Calu3 (cell line): ENCODE measurements at regions not wholly inside any gene's neighbourhood (a gene's known extent, or its start where the extent isn't known, plus 50 kb on each side); places are given as distances from the start of the nearest gene placed in this dataset.

ENCODE experiments used
- BruUV-seq: library from RNA; stranded (reverse); fragments of 400-500 nt; replicated peaks from 2 replicates; lab custom pipeline; 2021; lab: Mats Ljungman, UMichigan
- CTCF ChIA-PET: fragments of 300-600 bp; sonication (Branson Sonifier 250); formaldehyde crosslinking; loops from one replicate; lab custom pipeline; 2022; ENCODE audit warnings: antibody characterized with exemption; lab: Charles Lee
- DNase-seq: peaks from one replicate; pipeline ENCODE4 v3.0.0; 2022
- H3K27ac Mint-ChIP-seq: one replicate; pipeline ENCODE4 v1.8.0; 2022; ENCODE audit warnings: mixed read lengths; ENCODE audit not compliant: unreplicated experiment
- H3K27me3 Mint-ChIP-seq: one replicate; pipeline ENCODE4 v1.8.0; 2022; ENCODE audit warnings: mixed read lengths; ENCODE audit not compliant: unreplicated experiment
- H3K36me3 Mint-ChIP-seq: one replicate; pipeline ENCODE4 v1.8.0; 2022; ENCODE audit warnings: mild to moderate bottlenecking, moderate library complexity, mixed read lengths; ENCODE audit not compliant: insufficient read depth, unreplicated experiment
- H3K4me1 Mint-ChIP-seq: one replicate; pipeline ENCODE4 v1.8.0; 2022; ENCODE audit warnings: mild to moderate bottlenecking, low read depth, mixed read lengths; ENCODE audit not compliant: unreplicated experiment
- H3K4me3 Mint-ChIP-seq: one replicate; pipeline ENCODE4 v1.8.0; 2022; ENCODE audit warnings: mild to moderate bottlenecking, low read depth, moderate library complexity, mixed read lengths; ENCODE audit not compliant: unreplicated experiment
- H3K9me3 Mint-ChIP-seq: one replicate; pipeline ENCODE4 v1.8.0; 2022; ENCODE audit warnings: low read depth, mixed read lengths; ENCODE audit not compliant: unreplicated experiment
- intact Hi-C: fragments of 100-400 bp; cut with micrococcal nuclease; formaldehyde crosslinking; loops from one replicate; pipeline ENCODE4 v1.10.0; 2022; ENCODE audit not compliant: unreplicated experiment
- TF ChIP-seq, protein P1 (sequence below): fragments of 200-600 bp; IDR thresholded peaks from one replicate; pipeline ENCODE4 v1.8.0; 2022; ENCODE audit warnings: antibody characterized with exemption; ENCODE audit not compliant: unreplicated experiment

DNA sequence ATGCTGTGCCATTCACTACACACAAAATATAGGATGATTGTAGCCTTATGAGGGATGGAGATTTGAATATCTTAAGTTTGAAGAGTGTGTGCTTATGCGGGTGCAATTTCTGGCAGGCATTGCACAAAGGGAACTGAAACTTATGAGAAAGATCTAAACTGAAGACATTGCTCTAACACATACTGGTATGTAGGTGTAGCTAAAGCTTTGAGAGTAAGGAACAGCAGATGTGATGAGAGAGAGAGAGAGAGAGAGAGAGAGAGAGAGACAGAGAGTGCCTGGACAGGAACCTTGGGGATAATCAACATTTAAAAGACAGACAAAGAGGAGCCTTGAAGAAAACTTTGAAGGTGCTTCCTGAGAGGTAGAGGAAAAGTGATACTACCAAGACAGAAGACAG, 379.7 kb downstream of the SPRY1 start:
- CTCF ChIA-PET: no interaction called here
- Mint-ChIP-seq H3K4me3 (no peak overlapping the region), H3K27ac (no peak overlapping the region), H3K4me1 (peaks cover 6% of the 10 kb centered on the region), H3K36me3 (no peaks in the 10 kb centered on the region), H3K9me3 (no peaks in the 10 kb centered on the region), H3K27me3 (no peaks in the 10 kb centered on the region)
- TF ChIP-seq, protein P1, sequence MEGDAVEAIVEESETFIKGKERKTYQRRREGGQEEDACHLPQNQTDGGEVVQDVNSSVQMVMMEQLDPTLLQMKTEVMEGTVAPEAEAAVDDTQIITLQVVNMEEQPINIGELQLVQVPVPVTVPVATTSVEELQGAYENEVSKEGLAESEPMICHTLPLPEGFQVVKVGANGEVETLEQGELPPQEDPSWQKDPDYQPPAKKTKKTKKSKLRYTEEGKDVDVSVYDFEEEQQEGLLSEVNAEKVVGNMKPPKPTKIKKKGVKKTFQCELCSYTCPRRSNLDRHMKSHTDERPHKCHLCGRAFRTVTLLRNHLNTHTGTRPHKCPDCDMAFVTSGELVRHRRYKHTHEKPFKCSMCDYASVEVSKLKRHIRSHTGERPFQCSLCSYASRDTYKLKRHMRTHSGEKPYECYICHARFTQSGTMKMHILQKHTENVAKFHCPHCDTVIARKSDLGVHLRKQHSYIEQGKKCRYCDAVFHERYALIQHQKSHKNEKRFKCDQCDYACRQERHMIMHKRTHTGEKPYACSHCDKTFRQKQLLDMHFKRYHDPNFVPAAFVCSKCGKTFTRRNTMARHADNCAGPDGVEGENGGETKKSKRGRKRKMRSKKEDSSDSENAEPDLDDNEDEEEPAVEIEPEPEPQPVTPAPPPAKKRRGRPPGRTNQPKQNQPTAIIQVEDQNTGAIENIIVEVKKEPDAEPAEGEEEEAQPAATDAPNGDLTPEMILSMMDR: no peak
- intact Hi-C loops: no loop called here
- no TSS peak for BruUV-seq
- DNase-seq: no peak

DNA sequence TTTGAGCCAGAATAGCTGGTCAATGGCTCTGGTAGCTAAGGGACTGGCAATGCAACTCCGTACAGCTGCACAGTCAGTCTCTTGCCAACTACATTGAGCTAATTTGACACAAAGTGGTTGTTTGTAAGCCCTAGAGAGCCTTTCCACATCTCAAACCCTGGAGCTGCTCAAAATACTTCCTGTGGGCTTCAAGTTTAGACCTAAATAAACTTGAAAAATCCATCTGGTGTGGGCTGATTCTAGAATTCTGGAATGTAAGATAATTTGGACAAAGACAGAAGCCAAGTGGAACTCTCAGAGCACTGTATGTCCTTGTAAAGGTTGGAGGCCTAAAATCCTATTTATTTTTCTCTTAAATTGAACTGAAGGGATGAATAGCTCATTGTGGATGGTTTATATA, 380.8 kb downstream of the SPRY1 start:
- Mint-ChIP-seq H3K36me3 (no peaks in the 10 kb centered on the region), H3K4me3 (no peak overlapping the region), H3K27ac (no peak overlapping the region), H3K9me3 (no peaks in the 10 kb centered on the region), H3K4me1 (peaks cover 6% of the 10 kb centered on the region), H3K27me3 (no peaks in the 10 kb centered on the region)
- CTCF ChIA-PET: no interaction called here
- intact Hi-C loops: no loop called here
- BruUV-seq: no TSS peak
- no peak for DNase-seq
- TF ChIP-seq, protein P1: no peak

DNA sequence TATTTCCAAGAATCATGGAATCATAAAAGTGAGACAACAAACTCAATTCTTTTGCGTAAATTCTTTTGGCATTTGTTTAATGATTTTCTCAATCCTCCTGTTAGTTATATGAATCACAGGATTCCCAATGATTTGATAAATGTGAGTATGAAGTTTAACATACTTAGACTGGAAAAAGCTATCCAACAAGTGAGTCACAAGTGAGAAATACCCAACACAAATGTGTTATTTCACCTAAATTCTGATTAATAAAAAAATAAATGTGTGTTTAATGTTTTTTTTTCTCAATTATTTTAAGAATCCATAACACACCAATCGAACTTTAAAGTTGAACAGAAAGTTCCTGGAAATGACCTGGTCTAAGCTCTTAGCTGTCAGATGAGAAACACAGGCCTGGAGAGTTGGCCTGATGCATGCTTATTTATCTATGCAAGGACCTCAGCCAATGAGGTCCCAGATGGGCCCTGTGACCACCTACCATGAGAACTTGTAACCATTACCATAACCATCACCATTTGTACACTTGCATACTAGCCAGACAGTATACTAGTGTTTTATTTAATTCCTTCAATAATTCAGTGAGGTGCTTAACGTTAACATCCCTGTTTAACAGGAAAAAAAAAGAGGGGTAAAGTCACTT, 386.7 kb downstream of the SPRY1 start:
- Mint-ChIP-seq H3K9me3 (no peaks in the 10 kb centered on the region), H3K36me3 (no peaks in the 10 kb centered on the region), H3K4me1 (no peaks in the 10 kb centered on the region), H3K27me3 (no peaks in the 10 kb centered on the region), H3K4me3 (no peak overlapping the region), H3K27ac (no peak overlapping the region)
- intact Hi-C loops: no loop called here
- CTCF ChIA-PET: no interaction called here
- BruUV-seq: no TSS peak
- no peak for DNase-seq
- TF ChIP-seq, protein P1: no peak

DNA sequence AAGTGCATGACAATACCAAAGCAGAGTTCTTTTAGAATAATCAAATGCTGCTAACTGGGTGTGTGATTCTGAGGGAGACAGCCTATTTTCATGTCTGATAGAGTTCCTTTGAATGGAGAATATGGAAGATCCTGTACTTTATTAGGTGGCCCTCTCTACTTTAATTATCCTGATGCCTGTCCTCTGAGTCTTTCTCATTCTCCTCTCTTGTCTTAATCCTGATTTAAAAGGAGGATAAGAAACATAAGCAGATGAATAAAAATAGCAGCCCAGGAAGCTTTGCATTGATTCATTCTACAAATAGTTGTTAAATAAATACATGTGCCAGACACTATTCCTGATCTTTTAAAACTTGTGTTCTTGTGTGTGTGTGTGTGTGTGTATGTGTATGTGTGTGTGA, 387.3 kb downstream of the SPRY1 start:
- no peak overlapping the region for H3K27ac Mint-ChIP-seq
- no peak for DNase-seq
- BruUV-seq: no TSS peak
- H3K36me3 Mint-ChIP-seq: no peaks in the 10 kb centered on the region
- CTCF ChIA-PET: no interaction called here
- intact Hi-C loops: no loop called here
- no peak overlapping the region for H3K4me3 Mint-ChIP-seq
- H3K9me3 Mint-ChIP-seq: no peaks in the 10 kb centered on the region
- no peaks in the 10 kb centered on the region for H3K4me1 Mint-ChIP-seq
- H3K27me3 Mint-ChIP-seq: no peaks in the 10 kb centered on the region
- TF ChIP-seq, protein P1: no peak
